ENCODE measurements at regions not wholly inside any gene's neighbourhood (a gene's known extent, or its start where the extent isn't known, plus 50 kb on each side); places are given as distances from the start of the nearest gene placed in this dataset.
A peak's percentile ranks its signal among the peaks of the same experiment; 100 is the strongest.
"Not testable (repeated sequence)": the region's sequence is repeated elsewhere in the genome, so short reads cannot be mapped to it uniquely, and the experiment has no call there.

- Histone ChIP-seq H3K27me3 (ENCODE audit: insufficient read depth, poor library complexity, severe bottlenecking) (no peaks in the 10 kb centered on the region), H3K4me3 (ENCODE audit: severe bottlenecking) (no peak overlapping the region), H3K4me1 (ENCODE audit: insufficient read depth, poor library complexity, severe bottlenecking) (no peaks in the 10 kb centered on the region)
Measured at GRCh38 chr11:126134461-126135155, 71.9 kb upstream of the CDON start.

GRCh38 chr11:126133901-126134300, 71.2 kb upstream of the CDON start:
- no peaks in the 10 kb centered on the region for H3K9me3 ChIP-seq (ENCODE audit: severe bottlenecking)
- TF ChIP-seq, protein P1, sequence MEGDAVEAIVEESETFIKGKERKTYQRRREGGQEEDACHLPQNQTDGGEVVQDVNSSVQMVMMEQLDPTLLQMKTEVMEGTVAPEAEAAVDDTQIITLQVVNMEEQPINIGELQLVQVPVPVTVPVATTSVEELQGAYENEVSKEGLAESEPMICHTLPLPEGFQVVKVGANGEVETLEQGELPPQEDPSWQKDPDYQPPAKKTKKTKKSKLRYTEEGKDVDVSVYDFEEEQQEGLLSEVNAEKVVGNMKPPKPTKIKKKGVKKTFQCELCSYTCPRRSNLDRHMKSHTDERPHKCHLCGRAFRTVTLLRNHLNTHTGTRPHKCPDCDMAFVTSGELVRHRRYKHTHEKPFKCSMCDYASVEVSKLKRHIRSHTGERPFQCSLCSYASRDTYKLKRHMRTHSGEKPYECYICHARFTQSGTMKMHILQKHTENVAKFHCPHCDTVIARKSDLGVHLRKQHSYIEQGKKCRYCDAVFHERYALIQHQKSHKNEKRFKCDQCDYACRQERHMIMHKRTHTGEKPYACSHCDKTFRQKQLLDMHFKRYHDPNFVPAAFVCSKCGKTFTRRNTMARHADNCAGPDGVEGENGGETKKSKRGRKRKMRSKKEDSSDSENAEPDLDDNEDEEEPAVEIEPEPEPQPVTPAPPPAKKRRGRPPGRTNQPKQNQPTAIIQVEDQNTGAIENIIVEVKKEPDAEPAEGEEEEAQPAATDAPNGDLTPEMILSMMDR (IDR thresholded peaks at IDR 0.05; ENCODE audit: poor library complexity, severe bottlenecking): no peak
- ATAC-seq (ENCODE audit: low read depth): no peak
- H3K27ac ChIP-seq (ENCODE audit: poor library complexity, severe bottlenecking): no peak overlapping the region
- H3K4me1 ChIP-seq (ENCODE audit: insufficient read depth, poor library complexity, severe bottlenecking): no peaks in the 10 kb centered on the region
- H3K27me3 ChIP-seq (ENCODE audit: insufficient read depth, poor library complexity, severe bottlenecking): no peaks in the 10 kb centered on the region
- H3K36me3 ChIP-seq (ENCODE audit: low read depth): no peaks in the 10 kb centered on the region
- no peak overlapping the region for H3K4me3 ChIP-seq (ENCODE audit: severe bottlenecking)
- no peak for DNase-seq (ENCODE audit: low spot score)

More at GRCh38 chr11:126134461-126135155, 71.9 kb upstream of the CDON start:
- no peaks in the 10 kb centered on the region for H3K36me3 ChIP-seq (ENCODE audit: low read depth)
- DNase-seq (ENCODE audit: low spot score): no peak
- H3K27ac ChIP-seq (ENCODE audit: poor library complexity, severe bottlenecking): no peak overlapping the region
- no peaks in the 10 kb centered on the region for H3K9me3 ChIP-seq (ENCODE audit: severe bottlenecking)
- ATAC-seq (ENCODE audit: low read depth): no peak
- TF ChIP-seq, protein P1 (IDR thresholded peaks at IDR 0.05; ENCODE audit: poor library complexity, severe bottlenecking): no peak

- Histone ChIP-seq H3K9me3 (ENCODE audit: severe bottlenecking) (no peaks in the 10 kb centered on the region), H3K27me3 (ENCODE audit: insufficient read depth, poor library complexity, severe bottlenecking) (no peaks in the 10 kb centered on the region), H3K4me1 (ENCODE audit: insufficient read depth, poor library complexity, severe bottlenecking) (no peaks in the 10 kb centered on the region), H3K27ac (ENCODE audit: poor library complexity, severe bottlenecking) (no peak overlapping the region), H3K4me3 (ENCODE audit: severe bottlenecking) (no peak overlapping the region), H3K36me3 (ENCODE audit: low read depth) (no peaks in the 10 kb centered on the region)
- TF ChIP-seq, protein P1 (IDR thresholded peaks at IDR 0.05; ENCODE audit: poor library complexity, severe bottlenecking): no peak
- peak; percentile 98 for ATAC-seq (ENCODE audit: low read depth)
- DNase-seq (ENCODE audit: low spot score): no peak
Measured at GRCh38 chr11:126132319-126132718, 69.7 kb upstream of the CDON start.

- not testable (repeated sequence) for H3K36me3 ChIP-seq (ENCODE audit: low read depth); H3K4me1 ChIP-seq (ENCODE audit: insufficient read depth, poor library complexity, severe bottlenecking); DNase-seq (ENCODE audit: low spot score); H3K27ac ChIP-seq (ENCODE audit: poor library complexity, severe bottlenecking); H3K9me3 ChIP-seq (ENCODE audit: severe bottlenecking); ATAC-seq (ENCODE audit: low read depth); H3K27me3 ChIP-seq (ENCODE audit: insufficient read depth, poor library complexity, severe bottlenecking); H3K4me3 ChIP-seq (ENCODE audit: severe bottlenecking)
Measured at GRCh38 chr11:126130781-126131180, 68.1 kb upstream of the CDON start.

- Histone ChIP-seq H3K27me3 (ENCODE audit: insufficient read depth, poor library complexity, severe bottlenecking) (no peaks in the 10 kb centered on the region), H3K4me1 (ENCODE audit: insufficient read depth, poor library complexity, severe bottlenecking) (no peaks in the 10 kb centered on the region), H3K27ac (ENCODE audit: poor library complexity, severe bottlenecking) (no peak overlapping the region), H3K36me3 (ENCODE audit: low read depth) (no peaks in the 10 kb centered on the region), H3K4me3 (ENCODE audit: severe bottlenecking) (no peak overlapping the region), H3K9me3 (ENCODE audit: severe bottlenecking) (no peaks in the 10 kb centered on the region)
- ATAC-seq (ENCODE audit: low read depth) (no peak), DNase-seq (ENCODE audit: low spot score) (no peak)
- TF ChIP-seq, protein P1 (IDR thresholded peaks at IDR 0.05; ENCODE audit: poor library complexity, severe bottlenecking): no peak
Measured at GRCh38 chr11:126129727-126130671, 67.3 kb upstream of the CDON start.
